ENCODE measurements at regions not wholly inside any gene's neighbourhood (a gene's known extent, or its start where the extent isn't known, plus 50 kb on each side); places are given as distances from the start of the nearest gene placed in this dataset.

GRCh38 chr1:229110986-229111385 is 159.9 kb upstream of the RAB4A start:
- no peaks in the 10 kb centered on the region for H3K36me3 Mint-ChIP-seq (ENCODE audit: unreplicated experiment)
- H3K27me3 Mint-ChIP-seq (ENCODE audit: unreplicated experiment), result peaks cover 41% of the 10 kb centered on the region
- no peaks in the 10 kb centered on the region for H3K9me3 Mint-ChIP-seq (ENCODE audit: unreplicated experiment)
- peaks cover 6% of the 10 kb centered on the region for H3K4me1 Mint-ChIP-seq (ENCODE audit: unreplicated experiment)
- no peak for DNase-seq (ENCODE audit: extremely low spot score, unreplicated experiment)
- TF ChIP-seq CTCF (IDR thresholded peaks at IDR 0.05), result no peak
- H3K27ac Mint-ChIP-seq (ENCODE audit: unreplicated experiment), result no peak overlapping the region
- H3K4me3 Mint-ChIP-seq (ENCODE audit: unreplicated experiment), result no peak overlapping the region

- DNase-seq (ENCODE audit: extremely low spot score, unreplicated experiment), result no peak
- Mint-ChIP-seq H3K9me3 (ENCODE audit: unreplicated experiment) (no peaks in the 10 kb centered on the region), H3K36me3 (ENCODE audit: unreplicated experiment) (no peaks in the 10 kb centered on the region), H3K27ac (ENCODE audit: unreplicated experiment) (no peak overlapping the region), H3K4me3 (ENCODE audit: unreplicated experiment) (no peak overlapping the region), H3K27me3 (ENCODE audit: unreplicated experiment) (peaks cover 33% of the 10 kb centered on the region), H3K4me1 (ENCODE audit: unreplicated experiment) (peaks cover 6% of the 10 kb centered on the region)
- no peak for TF ChIP-seq CTCF (IDR thresholded peaks at IDR 0.05)
Measured at GRCh38 chr1:229111703-229112319, 159.1 kb upstream of the RAB4A start.

- Mint-ChIP-seq H3K36me3 (ENCODE audit: unreplicated experiment) (no peaks in the 10 kb centered on the region), H3K9me3 (ENCODE audit: unreplicated experiment) (no peaks in the 10 kb centered on the region), H3K27ac (ENCODE audit: unreplicated experiment) (no peak overlapping the region), H3K4me1 (ENCODE audit: unreplicated experiment) (no peaks in the 10 kb centered on the region), H3K27me3 (ENCODE audit: unreplicated experiment) (peaks cover 25% of the 10 kb centered on the region), H3K4me3 (ENCODE audit: unreplicated experiment) (no peak overlapping the region)
- no peak for TF ChIP-seq CTCF (IDR thresholded peaks at IDR 0.05)
- no peak for DNase-seq (ENCODE audit: extremely low spot score, unreplicated experiment)
Measured at GRCh38 chr1:229112832-229113548, 157.9 kb upstream of the RAB4A start.

- H3K4me1 Mint-ChIP-seq (ENCODE audit: unreplicated experiment), result no peaks in the 10 kb centered on the region
- H3K4me3 Mint-ChIP-seq (ENCODE audit: unreplicated experiment), result no peak overlapping the region
- TF ChIP-seq CTCF (IDR thresholded peaks at IDR 0.05), result no peak
- peaks cover under 1% of the 10 kb centered on the region for H3K9me3 Mint-ChIP-seq (ENCODE audit: unreplicated experiment)
- H3K27ac Mint-ChIP-seq (ENCODE audit: unreplicated experiment), result no peak overlapping the region
- H3K36me3 Mint-ChIP-seq (ENCODE audit: unreplicated experiment), result no peaks in the 10 kb centered on the region
- no peak for DNase-seq (ENCODE audit: extremely low spot score, unreplicated experiment)
- H3K27me3 Mint-ChIP-seq (ENCODE audit: unreplicated experiment), result peaks cover 24% of the 10 kb centered on the region
Measured at GRCh38 chr1:229114315-229114714, 156.6 kb upstream of the RAB4A start.

GRCh38 chr1:229114850-229115365 is 156.0 kb upstream of the RAB4A start:
- H3K36me3 Mint-ChIP-seq (ENCODE audit: unreplicated experiment), result no peaks in the 10 kb centered on the region
- no peak overlapping the region for H3K27ac Mint-ChIP-seq (ENCODE audit: unreplicated experiment)
- no peak for TF ChIP-seq CTCF (IDR thresholded peaks at IDR 0.05)
- no peak for DNase-seq (ENCODE audit: extremely low spot score, unreplicated experiment)
- H3K27me3 Mint-ChIP-seq (ENCODE audit: unreplicated experiment), result peaks cover 22% of the 10 kb centered on the region
- peaks cover 4% of the 10 kb centered on the region for H3K9me3 Mint-ChIP-seq (ENCODE audit: unreplicated experiment)
- no peak overlapping the region for H3K4me3 Mint-ChIP-seq (ENCODE audit: unreplicated experiment)
- H3K4me1 Mint-ChIP-seq (ENCODE audit: unreplicated experiment), result no peaks in the 10 kb centered on the region

All from osteocyte (in vitro differentiated cells).